ENCODE measurements at regions not wholly inside any gene's neighbourhood (a gene's known extent, or its start where the extent isn't known, plus 50 kb on each side); places are given as distances from the start of the nearest gene placed in this dataset.

- Histone ChIP-seq H3K9me3 (ENCODE audit: insufficient read depth, low read length, severe bottlenecking) (no peaks in the 10 kb centered on the region), H3K79me2 (ENCODE audit: insufficient read depth, low read length) (no peaks in the 10 kb centered on the region), H3K9ac (ENCODE audit: low read depth, low read length) (no peak overlapping the region), H3K27me3 (ENCODE audit: insufficient read depth, low read length, poor library complexity) (peaks cover 4% of the 10 kb centered on the region), H4K20me1 (ENCODE audit: insufficient read depth, low read length) (no peaks in the 10 kb centered on the region), H3K27ac (ENCODE audit: low read length) (no peak overlapping the region), H3K36me3 (ENCODE audit: insufficient read depth, low read length) (no peaks in the 10 kb centered on the region), H3K4me2 (ENCODE audit: insufficient read depth, low read length) (no peak overlapping the region), H2AFZ (ENCODE audit: low read depth, low read length) (no peak overlapping the region), H3K4me3 (ENCODE audit: low read depth in 1 of 2, low read length in 2 of 2) (no peak overlapping the region), H3K4me1 (ENCODE audit: insufficient read depth, low read length) (no peaks in the 10 kb centered on the region)
- ATAC-seq (ENCODE audit: insufficient read depth, low read depth) (no peak), DNase-seq (no peak)
- TF ChIP-seq CTCF (IDR thresholded peaks at IDR 0.05; ENCODE audit: borderline replicate concordance, extremely low read depth, low read length, poor library complexity, severe bottlenecking) (no peak), EZH2 (IDR thresholded peaks at IDR 0.05; ENCODE audit: borderline replicate concordance, low read depth, low read length, severe bottlenecking) (no peak)
These were observed 65.8 kb upstream of the PPP2R5C start for GRCh38 chr14:101695659-101696058.

GRCh38 chr14:101704140-101704539 is 57.4 kb upstream of the PPP2R5C start:
- H3K9ac ChIP-seq (ENCODE audit: low read depth, low read length) = no peak overlapping the region
- H3K27ac ChIP-seq (ENCODE audit: low read length) = no peak overlapping the region
- no peak for TF ChIP-seq CTCF (IDR thresholded peaks at IDR 0.05; ENCODE audit: borderline replicate concordance, extremely low read depth, low read length, poor library complexity, severe bottlenecking)
- no peak for TF ChIP-seq EZH2 (IDR thresholded peaks at IDR 0.05; ENCODE audit: borderline replicate concordance, low read depth, low read length, severe bottlenecking)
- H3K79me2 ChIP-seq (ENCODE audit: insufficient read depth, low read length) = no peaks in the 10 kb centered on the region
- H2AFZ ChIP-seq (ENCODE audit: low read depth, low read length) = no peak overlapping the region
- H4K20me1 ChIP-seq (ENCODE audit: insufficient read depth, low read length) = no peaks in the 10 kb centered on the region
- ATAC-seq (ENCODE audit: insufficient read depth, low read depth) (no peak), DNase-seq (no peak)
- H3K4me1 ChIP-seq (ENCODE audit: insufficient read depth, low read length) = peaks cover 15% of the 10 kb centered on the region
- H3K27me3 ChIP-seq (ENCODE audit: insufficient read depth, low read length, poor library complexity) = peaks cover 3% of the 10 kb centered on the region
- H3K36me3 ChIP-seq (ENCODE audit: insufficient read depth, low read length) = no peaks in the 10 kb centered on the region
- H3K9me3 ChIP-seq (ENCODE audit: insufficient read depth, low read length, severe bottlenecking) = no peaks in the 10 kb centered on the region
- no peak overlapping the region for H3K4me3 ChIP-seq (ENCODE audit: low read depth in 1 of 2, low read length in 2 of 2)
- no peak overlapping the region for H3K4me2 ChIP-seq (ENCODE audit: insufficient read depth, low read length)

GRCh38 chr14:101705733-101706508 is 55.6 kb upstream of the PPP2R5C start:
- no peak overlapping the region for H3K4me3 ChIP-seq (ENCODE audit: low read depth in 1 of 2, low read length in 2 of 2)
- no peaks in the 10 kb centered on the region for H3K9me3 ChIP-seq (ENCODE audit: insufficient read depth, low read length, severe bottlenecking)
- no peak for TF ChIP-seq EZH2 (IDR thresholded peaks at IDR 0.05; ENCODE audit: borderline replicate concordance, low read depth, low read length, severe bottlenecking)
- TF ChIP-seq CTCF (IDR thresholded peaks at IDR 0.05; ENCODE audit: borderline replicate concordance, extremely low read depth, low read length, poor library complexity, severe bottlenecking) = no peak
- H4K20me1 ChIP-seq (ENCODE audit: insufficient read depth, low read length) = no peaks in the 10 kb centered on the region
- no peak for ATAC-seq (ENCODE audit: insufficient read depth, low read depth)
- H3K9ac ChIP-seq (ENCODE audit: low read depth, low read length) = no peak overlapping the region
- H3K36me3 ChIP-seq (ENCODE audit: insufficient read depth, low read length) = no peaks in the 10 kb centered on the region
- no peak overlapping the region for H3K27ac ChIP-seq (ENCODE audit: low read length)
- peaks cover 15% of the 10 kb centered on the region for H3K4me1 ChIP-seq (ENCODE audit: insufficient read depth, low read length)
- DNase-seq = no peak
- no peak overlapping the region for H3K4me2 ChIP-seq (ENCODE audit: insufficient read depth, low read length)
- peaks cover 3% of the 10 kb centered on the region for H3K27me3 ChIP-seq (ENCODE audit: insufficient read depth, low read length, poor library complexity)
- no peak overlapping the region for H2AFZ ChIP-seq (ENCODE audit: low read depth, low read length)
- H3K79me2 ChIP-seq (ENCODE audit: insufficient read depth, low read length) = no peaks in the 10 kb centered on the region

Data from DND-41 (cell line).